ENCODE measurements at regions not wholly inside any gene's neighbourhood (a gene's known extent, or its start where the extent isn't known, plus 50 kb on each side); places are given as distances from the start of the nearest gene placed in this dataset.

GRCh38 chr2:22336414-22336813 lies 1048.6 kb upstream of the KLHL29 start:
- TF ChIP-seq, protein P1, sequence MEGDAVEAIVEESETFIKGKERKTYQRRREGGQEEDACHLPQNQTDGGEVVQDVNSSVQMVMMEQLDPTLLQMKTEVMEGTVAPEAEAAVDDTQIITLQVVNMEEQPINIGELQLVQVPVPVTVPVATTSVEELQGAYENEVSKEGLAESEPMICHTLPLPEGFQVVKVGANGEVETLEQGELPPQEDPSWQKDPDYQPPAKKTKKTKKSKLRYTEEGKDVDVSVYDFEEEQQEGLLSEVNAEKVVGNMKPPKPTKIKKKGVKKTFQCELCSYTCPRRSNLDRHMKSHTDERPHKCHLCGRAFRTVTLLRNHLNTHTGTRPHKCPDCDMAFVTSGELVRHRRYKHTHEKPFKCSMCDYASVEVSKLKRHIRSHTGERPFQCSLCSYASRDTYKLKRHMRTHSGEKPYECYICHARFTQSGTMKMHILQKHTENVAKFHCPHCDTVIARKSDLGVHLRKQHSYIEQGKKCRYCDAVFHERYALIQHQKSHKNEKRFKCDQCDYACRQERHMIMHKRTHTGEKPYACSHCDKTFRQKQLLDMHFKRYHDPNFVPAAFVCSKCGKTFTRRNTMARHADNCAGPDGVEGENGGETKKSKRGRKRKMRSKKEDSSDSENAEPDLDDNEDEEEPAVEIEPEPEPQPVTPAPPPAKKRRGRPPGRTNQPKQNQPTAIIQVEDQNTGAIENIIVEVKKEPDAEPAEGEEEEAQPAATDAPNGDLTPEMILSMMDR (conservative IDR thresholded peaks at IDR 0.05), result no peak
- TF ChIP-seq ZFX (IDR thresholded peaks at IDR 0.05), result no peak

Data from C4-2B (cell line).